Inferior parietal cortex (tissue), 1 donor: ENCODE measurements at regions not wholly inside any gene's neighbourhood (a gene's known extent, or its start where the extent isn't known, plus 50 kb on each side); places are given as distances from the start of the nearest gene placed in this dataset.
"Not testable (repeated sequence)": the region's sequence is repeated elsewhere in the genome, so short reads cannot be mapped to it uniquely, and the experiment has no call there.

Experiments
- DNase-seq: peaks from one replicate; pipeline ENCODE4 v3.0.0-alpha.2; 2016; ENCODE audit errors: extremely low spot score

GRCh38 chr3:75394102-75394501 is 270.0 kb upstream of the FRG2C start:
- DNase-seq: not testable (repeated sequence)

GRCh38 chr3:75394562-75395360 is 269.4 kb upstream of the FRG2C start:
- DNase-seq: not testable (repeated sequence)

DNA sequence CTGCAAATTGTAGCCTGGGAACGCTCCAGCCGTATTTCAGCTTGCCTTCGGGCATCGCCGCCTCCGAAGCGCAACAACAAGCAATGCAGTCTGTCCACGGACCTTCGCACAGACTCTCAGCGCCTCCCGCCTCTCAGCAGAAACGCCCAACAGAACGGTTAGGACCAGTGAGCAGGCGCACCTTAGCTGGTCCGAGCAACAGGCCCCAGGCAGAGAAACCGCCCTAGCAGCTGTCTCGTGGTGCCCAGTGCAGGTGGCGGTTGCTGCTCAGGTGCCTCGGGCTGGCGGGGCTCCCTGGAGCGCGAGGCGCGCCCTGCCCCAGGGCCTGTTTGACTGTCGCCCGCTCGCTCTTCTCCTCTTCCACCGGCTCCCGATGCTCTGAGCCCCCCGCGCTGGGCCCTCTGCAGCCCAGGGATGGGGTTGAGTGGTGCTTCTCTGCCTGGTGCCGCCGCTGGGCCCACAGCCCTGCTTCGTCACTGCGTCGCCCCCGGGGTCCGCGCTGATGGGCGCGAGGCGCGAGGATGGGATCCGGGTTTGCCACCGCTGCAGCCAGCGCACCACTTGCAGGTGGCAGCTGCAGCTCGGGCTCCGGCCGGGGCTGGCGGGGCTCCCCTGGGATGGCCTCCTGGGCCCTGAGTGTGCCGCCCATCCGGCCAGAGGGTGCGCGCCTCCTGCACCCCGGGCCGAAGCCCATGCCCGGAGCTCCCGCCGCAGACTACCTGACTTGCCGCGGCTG is 268.4 kb upstream of the FRG2C start:
- no peak for DNase-seq

DNA sequence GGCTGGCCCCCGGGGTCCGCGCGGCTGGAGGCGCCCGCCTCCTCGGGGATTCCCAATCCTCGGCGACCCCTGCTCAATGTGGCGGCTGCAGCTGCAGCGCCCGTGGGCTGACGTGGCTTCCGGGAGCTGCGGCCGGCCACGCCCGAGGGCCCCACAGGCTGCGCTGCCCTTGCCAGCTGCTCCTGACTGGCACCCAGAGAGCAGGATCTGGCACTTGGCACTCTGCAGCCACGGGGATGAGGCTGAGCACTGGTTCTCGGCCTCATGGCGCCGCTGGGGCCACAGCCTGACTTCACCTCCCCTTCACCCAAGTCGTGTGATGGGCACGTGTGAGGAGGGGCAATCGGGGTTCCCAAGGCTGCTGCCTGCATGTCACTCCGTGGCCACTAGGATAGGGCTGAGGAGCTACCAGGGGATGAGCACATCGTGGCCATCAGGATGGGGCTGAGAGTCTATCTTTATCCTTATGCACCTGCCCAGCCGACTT is 267.8 kb upstream of the FRG2C start:
- DNase-seq: no peak

DNA sequence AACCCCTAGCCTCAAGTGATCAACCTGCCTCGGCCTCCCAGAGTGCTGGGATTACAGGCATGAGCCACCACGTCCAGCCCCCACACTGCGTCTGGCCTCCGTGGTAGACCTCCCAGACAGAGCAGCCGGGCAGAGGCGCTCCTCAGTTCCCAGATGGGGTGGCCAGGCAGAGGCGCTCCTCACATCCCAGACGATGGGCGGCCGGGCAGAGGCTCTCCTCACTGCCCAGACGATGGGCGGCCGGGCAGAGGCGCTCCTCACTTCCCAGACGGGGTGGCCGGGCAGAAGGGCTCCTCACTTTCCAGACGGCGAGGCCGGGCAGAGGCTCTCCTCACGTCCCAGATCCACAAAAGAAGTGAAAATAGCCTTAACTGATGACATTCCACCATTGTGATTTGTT is 266.6 kb upstream of the FRG2C start:
- not testable (repeated sequence) for DNase-seq

DNA sequence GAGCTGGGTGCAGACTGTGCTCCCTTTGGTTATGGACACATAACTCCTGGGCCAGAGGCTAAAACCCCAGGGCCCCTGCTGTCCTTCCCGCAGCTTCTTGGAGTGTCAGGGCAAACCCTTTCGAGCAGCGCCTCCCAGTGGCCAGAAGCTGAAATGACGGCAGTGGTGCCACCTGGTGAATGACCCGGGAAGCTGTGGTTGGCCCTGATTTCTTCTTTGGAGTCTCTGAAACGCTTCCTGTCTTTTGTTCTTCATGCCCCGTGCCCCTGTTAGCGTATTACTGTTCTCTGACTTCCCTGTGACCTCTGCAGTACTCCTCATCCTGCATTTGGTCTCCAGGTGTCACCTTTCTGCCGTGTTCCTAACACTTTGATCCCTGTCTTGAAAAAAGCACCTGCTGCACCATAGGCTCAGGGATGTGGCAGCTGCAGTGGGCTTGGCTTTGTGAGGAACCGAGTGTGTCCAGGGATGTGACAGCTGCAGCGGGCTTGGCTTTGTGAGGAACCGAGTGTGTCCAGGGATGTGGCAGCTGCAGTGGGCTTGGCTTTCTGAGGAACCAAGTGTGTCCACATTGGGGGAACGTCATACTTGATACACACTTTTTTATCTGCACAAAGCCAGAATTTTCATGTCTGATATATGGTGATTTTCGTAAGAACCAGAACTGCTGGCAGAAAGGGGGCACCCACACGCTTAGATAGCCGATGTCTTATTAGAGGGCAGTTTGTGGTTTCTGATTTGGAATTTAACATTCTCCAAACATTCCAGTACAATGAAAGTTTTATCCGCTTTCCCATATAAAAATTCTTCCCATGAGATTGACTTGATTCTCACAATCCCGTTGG is 241.8 kb upstream of the FRG2C start:
- not testable (repeated sequence) for DNase-seq

GRCh38 chr3:75425379-75425778 is 238.7 kb upstream of the FRG2C start:
- DNase-seq: not testable (repeated sequence)

DNA sequence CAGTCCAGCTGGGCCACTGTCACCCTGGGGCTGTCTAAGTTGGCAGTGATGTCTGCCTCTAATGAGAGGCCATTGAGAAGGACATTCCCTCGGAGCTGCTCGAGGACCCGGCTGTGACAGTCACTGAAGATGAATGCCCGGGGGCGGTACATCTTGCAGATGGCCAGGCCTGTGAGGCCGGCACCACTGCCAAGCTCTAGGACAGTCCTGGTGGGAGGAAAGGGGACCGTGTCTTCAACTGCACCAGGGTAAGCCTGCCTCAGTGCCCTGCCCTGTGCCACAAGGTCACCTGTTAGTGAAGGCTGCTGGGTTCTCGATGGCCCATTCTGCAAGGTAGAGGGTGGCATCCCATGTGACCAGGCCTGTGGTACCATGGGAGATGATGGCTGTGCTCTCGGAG is 236.6 kb upstream of the FRG2C start:
- not testable (repeated sequence) for DNase-seq

DNA sequence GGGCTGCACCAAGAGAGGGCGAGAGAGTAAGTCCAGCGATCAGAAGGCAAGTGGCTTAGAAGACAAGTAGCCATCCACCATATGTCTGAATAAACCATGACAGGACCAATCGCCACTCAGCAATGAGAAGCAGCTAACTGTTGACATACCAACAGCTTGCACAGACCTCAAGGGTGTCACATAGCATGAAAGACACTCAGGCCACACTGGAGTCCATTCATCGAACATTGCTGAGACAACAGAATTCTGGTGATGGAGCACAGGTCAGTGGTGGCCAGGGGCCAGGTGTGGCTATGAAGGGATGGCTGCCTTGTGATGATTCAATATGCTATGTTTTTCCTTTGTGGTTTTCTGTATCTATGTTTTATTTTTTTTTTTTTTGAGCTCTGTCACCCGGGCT is 236.2 kb upstream of the FRG2C start:
- DNase-seq: not testable (repeated sequence)

DNA sequence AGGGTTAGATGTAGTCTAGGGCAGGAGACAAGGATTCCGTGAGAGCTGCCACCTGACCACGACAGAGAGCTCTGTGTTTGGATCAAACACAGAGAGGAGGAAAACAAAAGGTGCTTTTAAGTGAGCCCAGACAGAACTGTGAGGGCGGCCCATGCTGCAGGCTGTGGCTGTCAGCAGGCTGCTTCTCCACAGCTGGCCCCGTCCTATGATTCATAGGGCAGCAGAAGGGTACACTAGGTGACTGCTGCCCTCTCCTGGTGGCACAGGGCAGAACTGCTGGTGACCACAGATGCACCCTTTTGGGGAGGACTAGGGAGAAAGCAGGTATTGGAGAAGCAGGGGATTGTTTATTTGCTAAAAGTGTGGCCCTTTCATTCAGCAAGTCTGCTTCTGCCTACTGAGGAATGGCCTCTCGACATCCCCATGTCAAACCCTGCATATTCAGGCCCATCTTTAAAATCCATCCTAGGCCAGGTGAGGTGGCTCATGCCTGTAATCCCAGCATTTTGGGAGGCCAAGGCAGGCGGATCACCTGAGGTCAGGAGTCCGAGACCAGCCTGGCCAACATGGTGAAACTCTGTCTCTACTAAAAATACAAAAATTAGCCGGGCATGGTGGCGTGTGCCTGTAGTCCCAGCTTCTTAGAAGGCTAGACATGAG is 234.4 kb upstream of the FRG2C start:
- peak; percentile 72 for DNase-seq

DNA sequence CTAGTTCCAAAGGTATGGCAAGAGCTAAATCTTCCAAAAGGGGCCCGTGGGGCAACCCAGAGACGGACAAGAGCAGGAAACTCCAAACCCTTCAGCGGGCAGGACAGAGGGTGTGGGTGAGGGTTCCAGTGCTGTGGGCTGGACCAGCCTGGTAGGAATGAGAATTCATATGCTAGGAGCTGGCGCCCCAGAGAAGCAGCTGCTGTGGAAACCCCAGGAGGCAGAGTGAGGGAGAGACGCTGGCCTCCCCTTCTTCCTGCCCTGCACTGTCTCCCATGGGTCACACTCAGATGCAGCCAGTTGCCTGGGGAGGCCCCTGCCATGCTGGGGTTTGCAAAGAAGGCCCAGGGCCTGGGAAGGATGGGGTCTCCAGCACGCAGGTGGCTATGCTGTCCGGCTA is 233.7 kb upstream of the FRG2C start:
- DNase-seq: not testable (repeated sequence)

DNA sequence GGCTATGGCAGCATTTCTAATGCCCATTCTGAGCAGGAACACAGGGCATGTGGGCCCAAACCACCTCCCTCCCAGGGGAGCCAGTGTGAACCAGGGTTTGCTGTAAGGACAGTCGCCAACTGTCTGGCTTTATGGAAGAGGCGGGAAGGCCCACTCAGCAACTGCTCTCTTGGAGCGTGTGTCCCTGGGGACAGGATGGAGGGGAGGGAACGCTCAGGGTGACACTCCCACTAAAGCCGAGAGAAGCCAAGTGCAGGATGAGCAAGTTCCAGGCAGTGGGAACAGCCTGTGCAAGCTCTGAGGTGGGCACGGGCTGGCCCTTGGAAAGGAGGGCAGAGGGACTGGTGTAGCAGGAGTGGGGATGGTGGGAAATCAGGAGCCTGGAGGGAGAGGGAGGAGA is 233.0 kb upstream of the FRG2C start:
- not testable (repeated sequence) for DNase-seq

DNA sequence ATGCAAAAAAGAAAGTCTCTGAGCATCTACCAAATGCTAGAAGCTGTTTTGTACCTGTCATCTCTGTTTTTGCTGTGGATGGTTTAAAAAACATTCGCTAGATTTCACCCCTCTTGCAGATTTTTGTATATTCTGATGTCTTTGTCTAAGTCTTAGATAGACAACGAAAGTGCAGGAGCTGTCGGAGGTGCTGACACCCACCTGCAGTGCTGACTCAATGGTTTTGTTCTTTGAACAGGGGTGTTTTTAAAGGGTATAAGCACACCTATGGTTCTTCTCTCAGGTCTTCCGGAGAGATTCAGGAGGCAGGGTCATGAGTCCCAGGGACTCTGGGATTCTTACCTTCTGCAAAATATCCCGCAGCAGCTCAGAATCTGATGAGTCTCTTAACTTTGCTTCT is 231.7 kb upstream of the FRG2C start:
- DNase-seq: not testable (repeated sequence)

- DNase-seq: not testable (repeated sequence)
Observed at GRCh38 chr3:75432885-75433284, 231.2 kb upstream of the FRG2C start.

DNA sequence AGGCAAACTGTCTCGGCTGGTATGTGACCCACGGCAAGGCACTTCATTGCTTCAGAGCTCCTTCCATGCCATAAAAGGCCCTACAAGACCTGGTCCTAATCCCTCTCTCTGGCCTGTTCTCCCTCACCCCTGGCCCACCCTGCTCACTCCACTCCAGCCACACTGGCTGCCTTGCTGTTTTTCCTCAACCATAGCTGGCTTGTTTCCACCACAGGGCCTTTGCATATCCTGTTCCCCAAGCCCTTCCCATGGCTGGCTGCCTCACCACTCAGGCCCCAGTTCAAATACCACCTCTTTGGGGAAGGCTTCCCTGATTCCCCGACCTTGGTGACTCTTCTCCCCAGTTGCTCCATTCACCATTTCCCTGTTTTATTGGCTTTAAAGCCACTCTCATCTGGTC is 230.8 kb upstream of the FRG2C start:
- DNase-seq: not testable (repeated sequence)

DNA sequence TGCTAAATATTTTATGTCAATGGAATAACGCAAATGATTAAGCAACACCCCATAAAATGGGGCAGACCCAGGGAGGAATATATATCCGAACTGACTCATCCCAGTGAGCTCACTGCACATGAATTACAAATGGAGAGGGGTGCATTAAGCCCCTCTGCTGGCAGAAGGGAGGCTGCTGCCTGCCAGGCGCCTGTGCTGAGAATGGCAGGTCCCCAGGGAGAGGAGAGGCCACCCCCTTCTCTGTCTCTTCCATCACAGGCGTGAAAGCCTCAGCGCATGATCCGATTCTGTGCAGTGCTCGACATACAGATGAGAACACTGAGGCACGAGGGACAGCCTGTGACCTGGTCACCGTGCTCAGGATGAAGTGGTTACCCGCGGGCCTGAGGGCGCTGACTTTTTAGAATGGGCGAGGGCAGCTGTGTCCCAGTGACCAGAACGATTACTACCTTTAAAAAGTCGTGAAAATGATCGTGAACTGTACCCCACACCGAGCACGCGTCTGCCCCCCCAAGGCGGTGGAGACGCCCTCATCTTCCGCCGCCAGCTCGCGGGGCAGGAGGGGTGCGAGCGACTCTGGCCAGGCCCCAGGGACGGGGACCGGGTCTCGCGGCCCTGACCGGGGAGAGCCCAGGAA is 229.7 kb upstream of the FRG2C start:
- not testable (repeated sequence) for DNase-seq

GRCh38 chr3:75434913-75435793 is 229.0 kb upstream of the FRG2C start:
- peak; percentile 79 for DNase-seq

- peak; percentile 21 for DNase-seq
Observed at GRCh38 chr3:75435794-75436400, 228.2 kb upstream of the FRG2C start.

DNA sequence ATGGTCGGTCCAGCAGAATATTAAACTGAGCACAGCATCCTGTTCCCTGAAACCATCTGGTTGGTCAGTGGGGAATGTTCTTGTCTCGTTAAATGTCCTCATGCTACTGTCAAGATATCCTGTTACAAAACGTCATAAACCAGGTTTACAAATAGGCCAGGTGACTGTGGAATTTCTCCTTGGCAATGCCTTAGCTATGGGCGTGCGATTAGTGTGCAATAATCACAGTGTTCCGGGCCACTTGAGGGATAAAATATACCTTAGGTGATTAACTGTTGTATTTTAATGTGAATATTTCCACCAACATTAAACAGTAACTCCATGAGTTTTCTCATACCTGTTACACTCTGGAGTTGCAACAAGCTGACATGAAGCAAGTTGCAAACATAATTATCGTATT is 223.1 kb upstream of the FRG2C start:
- DNase-seq: not testable (repeated sequence)
